HEK293 (cell line): ENCODE measurements at regions not wholly inside any gene's neighbourhood (a gene's known extent, or its start where the extent isn't known, plus 50 kb on each side); places are given as distances from the start of the nearest gene placed in this dataset.

Experiments used
- CTCF ChIA-PET: fragments of 350-600 bp; formaldehyde crosslinking; extraction: SDS; loops from one replicate; lab custom pipeline; 2021; ENCODE audit warnings: antibody characterized with exemption; lab: Yijun Ruan, JAX
- POLR2A ChIA-PET: fragments of 300-600 bp; formaldehyde crosslinking; extraction: SDS; loops from one replicate; lab custom pipeline; 2020; ENCODE audit warnings: antibody characterized with exemption, inconsistent platforms; lab: Yijun Ruan, JAX
- H3K27ac ChIP-seq: fragments of 200-500 bp; sonication (Bioruptor generic); 2 replicates; pipeline ENCODE4 v1.5.1; 2014; ENCODE audit warnings: low read depth, low read length, control low read depth, inconsistent platforms; ENCODE audit errors: extremely low read depth
- H3K36me3 ChIP-seq, 2 experiments: fragments of 200-500 bp in 1 of 2; sonication (Bioruptor generic) in 1 of 2; 1 replicate in 1 of 2; 2 replicates in 1 of 2; pipeline ENCODE4 v1.5.1; 2014 to 2017; ENCODE audit warnings: inconsistent platforms in 2 of 2, low read length in 2 of 2; ENCODE audit not compliant: control insufficient read depth in 2 of 2, insufficient read depth in 1 of 2
- H3K4me1 ChIP-seq: fragments of 200-500 bp; sonication (Bioruptor generic); 2 replicates; pipeline ENCODE4 v1.5.1; 2014; ENCODE audit warnings: mild to moderate bottlenecking, low read length, inconsistent platforms; ENCODE audit not compliant: control insufficient read depth, insufficient read depth
- H3K4me3 ChIP-seq: 2 replicates; pipeline ENCODE4 v1.5.1; 2011; ENCODE audit warnings: low read depth, mild to moderate bottlenecking, control low read depth, low read length, moderate library complexity
- H3K9me3 ChIP-seq: fragments of 200-500 bp; sonication (Bioruptor generic); 2 replicates; pipeline ENCODE4 v1.5.1; 2014; ENCODE audit warnings: low read depth, low read length, inconsistent platforms; ENCODE audit not compliant: control insufficient read depth, insufficient read depth
- BCL11B ChIP-seq: fragments of 450-650 bp; formaldehyde crosslinking; IDR thresholded peaks from 2 replicates; pipeline ENCODE4 v1.5.1; 2016; ENCODE audit warnings: low read depth, missing biosample characterization, missing genetic modification characterization
- PATZ1 ChIP-seq: fragments of 450-650 bp; formaldehyde crosslinking; IDR thresholded peaks from 2 replicates; pipeline ENCODE4 v1.5.1; 2016; ENCODE audit warnings: missing biosample characterization, missing genetic modification characterization
- TCF7L2 ChIP-seq: IDR thresholded peaks from 2 replicates; pipeline ENCODE4 v1.6.1; 2011; ENCODE audit warnings: low read depth, mild to moderate bottlenecking, inconsistent platforms, low read length, moderate library complexity, borderline replicate concordance
- TRIM28 ChIP-seq: IDR thresholded peaks from 2 replicates; pipeline ENCODE4 v1.6.1; 2011; ENCODE audit warnings: low read length, control low read depth, borderline replicate concordance
- ZBTB17 ChIP-seq: fragments of 450-650 bp; formaldehyde crosslinking; IDR thresholded peaks from 2 replicates; pipeline ENCODE4 v1.5.1; 2016; ENCODE audit warnings: missing biosample characterization, missing genetic modification characterization
- ZFP69B ChIP-seq: fragments of 450-650 bp; formaldehyde crosslinking; IDR thresholded peaks from 2 replicates; pipeline ENCODE4 v1.5.1; 2016; ENCODE audit warnings: missing biosample characterization, missing genetic modification characterization
- ZNF112 ChIP-seq: fragments of 450-650 bp; formaldehyde crosslinking; IDR thresholded peaks from 2 replicates; pipeline ENCODE4 v1.5.0; 2017; ENCODE audit warnings: missing biosample characterization, missing genetic modification characterization
- ZNF133 ChIP-seq: fragments of 450-650 bp; formaldehyde crosslinking; IDR thresholded peaks from 2 replicates; pipeline ENCODE4 v1.5.1; 2016; ENCODE audit warnings: missing biosample characterization, missing genetic modification characterization
- ZNF138 ChIP-seq: fragments of 450-650 bp; formaldehyde crosslinking; IDR thresholded peaks from 2 replicates; pipeline ENCODE4 v1.5.1; 2016; ENCODE audit warnings: missing biosample characterization, missing genetic modification characterization, borderline replicate concordance
- ZNF202 ChIP-seq: fragments of 450-650 bp; formaldehyde crosslinking; IDR thresholded peaks from 2 replicates; pipeline ENCODE4 v1.5.1; 2016; ENCODE audit warnings: missing biosample characterization, missing genetic modification characterization, borderline replicate concordance
- ZNF416 ChIP-seq: fragments of 450-650 bp; formaldehyde crosslinking; IDR thresholded peaks from 2 replicates; pipeline ENCODE4 v1.5.1; 2016; ENCODE audit warnings: missing biosample characterization, missing genetic modification characterization
- ZNF48 ChIP-seq: fragments of 450-650 bp; formaldehyde crosslinking; IDR thresholded peaks from 2 replicates; pipeline ENCODE4 v1.5.1; 2016; ENCODE audit warnings: missing biosample characterization, missing genetic modification characterization
- ZNF544 ChIP-seq: fragments of 450-650 bp; formaldehyde crosslinking; IDR thresholded peaks from 2 replicates; pipeline ENCODE4 v1.5.0; 2017; ENCODE audit warnings: missing biosample characterization, missing genetic modification characterization
- ZNF548 ChIP-seq: fragments of 450-650 bp; formaldehyde crosslinking; IDR thresholded peaks from 2 replicates; pipeline ENCODE4 v1.5.1; 2016; ENCODE audit warnings: missing biosample characterization, missing genetic modification characterization
- ZNF561 ChIP-seq: fragments of 450-650 bp; IDR thresholded peaks from 2 replicates; pipeline ENCODE4 v1.5.1; 2018; ENCODE audit warnings: missing biosample characterization, missing genetic modification characterization, borderline replicate concordance
- ZNF610 ChIP-seq: fragments of 450-650 bp; formaldehyde crosslinking; IDR thresholded peaks from 2 replicates; pipeline ENCODE4 v1.5.1; 2016; ENCODE audit warnings: missing biosample characterization, missing genetic modification characterization, borderline replicate concordance
- ZNF626 ChIP-seq: fragments of 450-650 bp; sonication (Bioruptor Pico); formaldehyde crosslinking; IDR thresholded peaks from 2 replicates; pipeline ENCODE4 v1.5.1; 2018; ENCODE audit warnings: missing biosample characterization, missing genetic modification characterization, inconsistent platforms
- ZNF629 ChIP-seq: fragments of 450-650 bp; formaldehyde crosslinking; IDR thresholded peaks from 2 replicates; pipeline ENCODE4 v1.5.1; 2017; ENCODE audit warnings: missing biosample characterization, missing genetic modification characterization
- ZNF692 ChIP-seq: fragments of 450-650 bp; formaldehyde crosslinking; IDR thresholded peaks from 2 replicates; pipeline ENCODE4 v1.5.1; 2016; ENCODE audit warnings: missing biosample characterization, missing genetic modification characterization
- ZNF707 ChIP-seq: fragments of 450-650 bp; formaldehyde crosslinking; IDR thresholded peaks from 2 replicates; pipeline ENCODE4 v1.5.1; 2016; ENCODE audit warnings: missing biosample characterization, missing genetic modification characterization
- ZNF747 ChIP-seq: fragments of 450-650 bp; formaldehyde crosslinking; IDR thresholded peaks from 2 replicates; pipeline ENCODE4 v1.5.1; 2016; ENCODE audit warnings: missing biosample characterization, missing genetic modification characterization
- ZNF76 ChIP-seq: fragments of 450-650 bp; formaldehyde crosslinking; IDR thresholded peaks from 2 replicates; pipeline ENCODE4; 2016; ENCODE audit warnings: low read depth, missing biosample characterization, missing genetic modification characterization, borderline replicate concordance
- ZNF785 ChIP-seq: fragments of 450-650 bp; formaldehyde crosslinking; IDR thresholded peaks from 2 replicates; pipeline ENCODE4 v1.5.1; 2016; ENCODE audit warnings: missing biosample characterization, missing genetic modification characterization
- ZSCAN23 ChIP-seq: fragments of 450-650 bp; formaldehyde crosslinking; IDR thresholded peaks from 2 replicates; pipeline ENCODE4 v1.5.1; 2016; ENCODE audit warnings: missing biosample characterization, missing genetic modification characterization
- TF ChIP-seq, protein P1 (sequence below): fragments of 450-650 bp; formaldehyde crosslinking; IDR thresholded peaks from 2 replicates; pipeline ENCODE4 v1.5.1; 2016; ENCODE audit warnings: missing biosample characterization, missing genetic modification characterization

DNA sequence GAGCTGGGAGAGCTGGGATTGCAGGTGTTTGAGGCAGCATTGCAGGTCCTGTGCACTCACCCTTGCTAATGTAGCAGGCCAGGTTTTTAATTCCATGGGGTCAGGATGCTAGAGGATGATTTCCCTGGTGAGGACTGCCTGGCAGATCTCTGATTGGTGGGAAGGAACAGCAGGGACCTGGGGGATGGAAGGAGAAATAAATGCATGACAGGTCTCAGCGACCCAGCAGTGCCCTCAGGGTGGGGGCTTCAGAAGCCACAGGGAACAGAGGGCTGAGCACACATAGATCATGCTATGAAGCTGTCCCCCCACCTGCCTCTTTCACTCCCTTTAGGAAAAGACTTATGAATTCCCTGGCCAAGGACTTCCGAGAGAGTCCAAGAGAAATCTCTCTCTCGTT, 255.5 kb upstream of the N4BP1 start (continued):
- TF ChIP-seq ZNF610 (tag by site-specific recombination) (no peak), ZNF76 (tag by site-specific recombination) (no peak), ZNF548 (tag by site-specific recombination) (no peak), PATZ1 (no peak), ZNF112 (tag by site-specific recombination) (no peak), TCF7L2 (no peak), ZFP69B (tag by site-specific recombination) (no peak), ZSCAN23 (tag by site-specific recombination) (no peak), TRIM28 (no peak)
- TF ChIP-seq, protein P1, sequence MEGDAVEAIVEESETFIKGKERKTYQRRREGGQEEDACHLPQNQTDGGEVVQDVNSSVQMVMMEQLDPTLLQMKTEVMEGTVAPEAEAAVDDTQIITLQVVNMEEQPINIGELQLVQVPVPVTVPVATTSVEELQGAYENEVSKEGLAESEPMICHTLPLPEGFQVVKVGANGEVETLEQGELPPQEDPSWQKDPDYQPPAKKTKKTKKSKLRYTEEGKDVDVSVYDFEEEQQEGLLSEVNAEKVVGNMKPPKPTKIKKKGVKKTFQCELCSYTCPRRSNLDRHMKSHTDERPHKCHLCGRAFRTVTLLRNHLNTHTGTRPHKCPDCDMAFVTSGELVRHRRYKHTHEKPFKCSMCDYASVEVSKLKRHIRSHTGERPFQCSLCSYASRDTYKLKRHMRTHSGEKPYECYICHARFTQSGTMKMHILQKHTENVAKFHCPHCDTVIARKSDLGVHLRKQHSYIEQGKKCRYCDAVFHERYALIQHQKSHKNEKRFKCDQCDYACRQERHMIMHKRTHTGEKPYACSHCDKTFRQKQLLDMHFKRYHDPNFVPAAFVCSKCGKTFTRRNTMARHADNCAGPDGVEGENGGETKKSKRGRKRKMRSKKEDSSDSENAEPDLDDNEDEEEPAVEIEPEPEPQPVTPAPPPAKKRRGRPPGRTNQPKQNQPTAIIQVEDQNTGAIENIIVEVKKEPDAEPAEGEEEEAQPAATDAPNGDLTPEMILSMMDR (tag by site-specific recombination) = no peak
- TF ChIP-seq, all 188 proteins: peak for 0

DNA sequence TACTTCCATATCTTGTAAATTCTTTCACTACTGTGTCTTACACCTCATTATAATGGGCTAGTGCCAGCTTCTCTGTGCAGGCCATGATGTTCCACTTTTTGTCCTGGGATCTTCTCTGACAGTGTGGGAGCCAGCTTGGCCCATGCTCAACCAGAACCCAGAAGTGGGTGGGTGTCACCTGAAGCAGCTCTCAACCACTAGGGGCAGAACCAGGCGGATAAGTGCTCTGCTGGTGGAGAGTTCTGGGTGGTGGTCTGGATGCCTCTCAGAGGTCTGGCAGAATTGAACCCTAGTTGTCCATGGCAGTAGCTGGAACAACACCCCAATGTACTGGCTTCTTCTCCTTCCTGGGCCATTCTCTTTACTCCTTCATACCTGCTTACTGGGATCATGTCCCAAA, 254.1 kb upstream of the N4BP1 start:
- POLR2A ChIA-PET = no interaction called here
- Histone ChIP-seq H3K36me3 (no peaks in the 10 kb centered on the region), H3K9me3 (no peaks in the 10 kb centered on the region), H3K4me1 (no peaks in the 10 kb centered on the region)
- CTCF ChIA-PET = no interaction called here
- TF ChIP-seq ZNF747 (no peak), ZNF133 (tag by site-specific recombination) (no peak), ZNF202 (tag by site-specific recombination) (no peak), ZNF707 (tag by site-specific recombination) (no peak), BCL11B (no peak), ZNF629 (tag by site-specific recombination) (no peak), ZNF416 (no peak), ZBTB17 (tag by site-specific recombination) (no peak), ZNF138 (tag by site-specific recombination) (no peak), ZFP69B (tag by site-specific recombination) (no peak), ZNF48 (tag by site-specific recombination) (no peak), ZNF785 (tag by site-specific recombination) (no peak), ZNF561 (no peak), ZNF692 (tag by site-specific recombination) (no peak), ZNF626 (tag by site-specific recombination) (no peak), ZNF544 (tag by site-specific recombination) (no peak)
- TF ChIP-seq, all 188 proteins: peak for 0
- no peak overlapping the region for H3K27ac ChIP-seq
- H3K4me3 ChIP-seq = no peak overlapping the region
